NCI-H1694 (cell line): ENCODE measurements at regions not wholly inside any gene's neighbourhood (a gene's known extent, or its start where the extent isn't known, plus 50 kb on each side); places are given as distances from the start of the nearest gene placed in this dataset.

Experiments used
- DNase-seq: peaks from one replicate; lab custom pipeline; 2025; lab: John Stamatoyannopoulos, UW

DNA sequence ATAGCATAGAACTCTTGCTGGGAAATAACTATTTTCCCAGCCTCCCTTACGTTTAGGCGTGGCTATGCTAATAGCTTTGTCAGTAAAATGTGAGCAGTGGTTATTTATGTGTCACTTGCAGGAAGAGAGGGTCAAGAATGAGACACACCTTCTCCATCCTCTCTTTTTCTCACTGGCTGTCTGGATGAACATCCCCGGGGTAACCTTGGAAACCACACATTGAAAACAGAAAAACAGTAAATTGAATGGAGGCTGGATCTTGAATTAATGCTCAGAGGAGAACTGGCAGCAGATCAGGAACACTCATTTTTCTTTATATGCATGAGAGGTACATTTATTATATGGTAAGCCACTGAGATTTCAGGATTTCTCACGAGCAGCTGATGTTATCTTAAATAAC is 127.6 kb downstream of the DNAJB9 start:
- DNase-seq = no peak

- no peak for DNase-seq
Measured at GRCh38 chr7:108711611-108712010, 141.9 kb downstream of the DNAJB9 start.

GRCh38 chr7:108716783-108717182 is 147.1 kb downstream of the DNAJB9 start:
- no peak for DNase-seq

GRCh38 chr7:108717781-108718180 is 148.1 kb downstream of the DNAJB9 start:
- DNase-seq = no peak

DNA sequence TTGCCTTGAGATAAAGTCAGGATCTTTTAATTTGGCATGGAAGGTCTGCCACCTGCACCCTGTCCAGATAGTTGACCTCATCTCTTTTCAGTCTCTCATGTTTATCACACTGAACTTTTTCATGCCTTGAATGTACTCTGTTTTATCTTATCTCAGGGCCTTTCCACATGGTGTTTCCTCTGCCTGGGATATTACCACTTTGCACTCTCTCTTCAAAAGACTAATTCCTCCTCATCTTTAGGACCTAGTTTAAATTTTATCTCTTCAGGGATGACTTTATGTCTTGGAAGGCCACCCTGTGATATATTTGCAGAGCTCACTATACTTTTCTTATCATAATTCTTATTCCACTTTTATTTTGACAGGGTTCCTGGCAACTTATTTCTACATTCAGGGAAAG is 150.0 kb downstream of the DNAJB9 start:
- DNase-seq = no peak

DNA sequence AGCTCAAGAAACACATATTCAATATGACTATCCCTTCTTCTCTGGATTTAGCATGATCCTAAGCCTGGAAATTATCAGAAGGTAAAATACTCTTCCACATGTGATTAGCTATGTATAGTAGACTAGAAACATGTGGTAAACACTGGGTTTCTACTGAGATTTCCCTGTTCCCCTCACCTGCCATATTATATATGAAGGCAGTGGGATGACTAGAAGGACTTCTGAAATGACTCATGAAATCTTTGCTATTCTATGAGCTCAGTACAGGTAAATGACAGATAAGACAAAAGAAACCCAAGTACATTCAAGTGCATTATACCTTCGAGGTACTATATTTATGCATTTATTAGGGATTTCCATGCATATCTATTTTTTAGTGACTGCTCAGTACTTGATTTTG is 152.9 kb downstream of the DNAJB9 start:
- no peak for DNase-seq

GRCh38 chr7:108723381-108723814 is 153.7 kb downstream of the DNAJB9 start:
- no peak for DNase-seq

DNA sequence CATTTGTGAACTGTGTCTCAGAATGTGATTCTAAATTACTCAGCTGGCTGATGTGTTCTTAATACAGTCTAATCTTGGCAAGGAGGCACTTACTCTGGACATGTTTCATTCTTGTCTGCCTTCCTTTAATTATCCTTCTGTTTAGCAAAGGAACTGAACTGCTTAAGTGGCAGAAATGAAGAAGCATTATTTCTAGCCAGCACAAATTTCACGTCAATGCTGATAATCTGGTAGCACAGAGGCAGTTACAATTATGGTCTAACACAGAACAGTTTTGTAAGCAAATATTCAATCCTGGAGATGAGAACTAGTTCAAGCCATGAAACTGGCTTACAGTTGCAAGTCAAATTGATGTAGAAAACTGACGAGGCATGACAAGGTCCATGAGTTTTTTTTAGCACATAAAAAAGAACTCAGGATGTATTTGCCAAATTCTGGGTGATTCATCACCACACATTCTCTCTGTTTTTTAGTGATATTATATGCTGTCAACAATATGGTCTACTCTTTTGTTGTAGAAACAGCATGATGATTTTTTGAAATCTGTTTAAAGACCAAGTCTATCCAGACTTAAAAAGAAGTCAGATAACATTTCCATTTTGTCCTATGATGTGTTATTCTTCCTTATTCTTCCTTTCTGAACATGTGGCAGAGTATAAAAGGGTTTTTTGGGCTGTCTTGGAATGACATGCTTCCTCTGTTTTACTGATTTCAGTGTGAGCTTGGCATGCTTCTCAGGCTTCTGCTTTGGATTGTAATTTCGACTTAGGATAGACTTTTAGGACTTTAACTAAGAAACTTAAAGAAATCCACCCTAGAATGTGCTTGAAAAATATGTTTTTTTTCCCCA is 154.8 kb downstream of the DNAJB9 start:
- DNase-seq = no peak

DNA sequence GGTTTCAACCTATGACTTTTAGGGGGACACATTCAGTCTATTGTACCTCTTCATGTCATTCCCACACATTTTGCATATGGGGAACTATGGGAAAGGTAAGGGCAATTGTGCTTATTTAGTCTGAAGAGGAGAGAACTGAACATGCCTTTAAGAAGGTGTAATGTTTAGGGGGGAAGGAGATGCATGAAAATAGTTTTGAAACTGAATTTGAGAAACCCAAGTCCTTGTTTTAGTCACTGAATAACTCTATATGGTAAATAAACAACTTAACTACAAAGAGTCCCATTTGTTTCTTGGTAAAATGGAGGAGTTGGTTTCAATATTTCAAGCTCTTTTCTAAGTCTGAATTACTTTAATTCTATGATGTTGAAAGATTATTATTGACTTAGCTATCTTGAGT is 166.1 kb downstream of the DNAJB9 start:
- DNase-seq = no peak

GRCh38 chr7:108736221-108736891 is 166.7 kb downstream of the DNAJB9 start:
- no peak for DNase-seq

GRCh38 chr7:108770981-108771745 is 201.5 kb downstream of the DNAJB9 start:
- no peak for DNase-seq

GRCh38 chr7:108771853-108772252 is 202.2 kb downstream of the DNAJB9 start:
- DNase-seq = no peak

GRCh38 chr7:108777966-108778365 is 208.3 kb downstream of the DNAJB9 start:
- no peak for DNase-seq

DNA sequence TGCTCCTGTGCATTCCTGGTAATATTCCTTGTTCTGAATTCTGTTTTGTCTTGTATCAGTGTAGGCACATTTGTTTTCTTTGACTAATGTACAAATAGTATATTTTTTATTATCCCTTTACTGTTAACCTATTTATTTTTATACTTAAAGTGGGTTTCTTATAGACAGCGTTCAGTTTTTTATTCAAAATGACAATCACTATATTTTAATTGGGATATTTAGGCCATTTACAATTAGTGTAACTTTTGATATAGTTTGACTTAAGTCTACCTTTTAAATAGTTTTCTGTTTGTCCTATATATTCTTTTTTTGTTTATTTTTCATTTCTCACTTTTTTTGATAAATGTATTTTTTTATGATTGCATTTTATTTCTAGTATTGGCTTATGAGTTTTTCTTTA is 219.8 kb downstream of the DNAJB9 start:
- DNase-seq = no peak

- no peak for DNase-seq
Measured at GRCh38 chr7:108794466-108794865, 224.8 kb downstream of the DNAJB9 start.

GRCh38 chr7:108802650-108803049 is 233.0 kb downstream of the DNAJB9 start:
- no peak for DNase-seq

GRCh38 chr7:108805808-108806397 is 236.2 kb downstream of the DNAJB9 start:
- peak; percentile 29 for DNase-seq

DNA sequence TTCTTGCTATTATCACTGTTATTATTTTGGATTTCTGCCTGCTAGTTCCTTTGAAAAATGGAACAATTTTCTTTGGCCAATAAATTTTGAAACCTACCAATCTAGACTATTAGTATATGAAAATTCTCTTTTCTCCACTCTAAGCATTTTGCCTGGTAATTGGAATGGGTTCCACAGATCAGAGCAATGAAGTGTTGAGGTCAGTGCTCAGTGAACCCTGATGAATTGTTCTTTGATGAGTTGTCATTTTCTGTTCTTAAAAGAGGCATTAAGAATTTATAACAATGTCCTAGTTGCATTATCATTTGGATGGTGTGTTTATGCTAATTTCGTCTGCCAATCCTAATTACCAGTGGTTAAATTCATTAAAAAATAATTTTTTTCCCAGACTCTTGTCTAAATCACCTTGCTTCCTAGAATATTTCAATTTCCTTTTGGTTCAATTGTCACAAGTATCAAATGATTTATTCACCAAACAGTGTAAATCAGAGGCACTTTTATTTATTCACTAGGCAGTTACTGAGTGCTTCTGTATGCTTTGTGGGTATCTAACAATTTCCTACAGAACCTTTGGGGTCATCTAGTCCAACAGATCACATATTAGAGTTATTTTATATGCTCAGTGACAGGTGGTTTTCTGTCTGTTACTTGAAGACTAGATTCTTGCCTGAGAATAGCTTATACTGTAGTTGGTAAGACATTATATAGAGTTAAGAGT is 239.0 kb downstream of the DNAJB9 start:
- no peak for DNase-seq

- no peak for DNase-seq
Measured at GRCh38 chr7:108809356-108809755, 239.7 kb downstream of the DNAJB9 start.

GRCh38 chr7:108810756-108811385 is 241.2 kb downstream of the DNAJB9 start:
- DNase-seq = no peak
